SH-SY5Y (cell line): ENCODE measurements at regions not wholly inside any gene's neighbourhood (a gene's known extent, or its start where the extent isn't known, plus 50 kb on each side); places are given as distances from the start of the nearest gene placed in this dataset.

Experiments
- GATA2 ChIP-seq: IDR thresholded peaks from 2 replicates; pipeline ENCODE4 v1.6.1; 2011; ENCODE audit warnings: mild to moderate bottlenecking, low read depth, low read length
- GATA3 ChIP-seq: IDR thresholded peaks from 2 replicates; pipeline ENCODE4 v1.6.1; 2011; ENCODE audit warnings: low read depth, mild to moderate bottlenecking, low read length, moderate library complexity

DNA sequence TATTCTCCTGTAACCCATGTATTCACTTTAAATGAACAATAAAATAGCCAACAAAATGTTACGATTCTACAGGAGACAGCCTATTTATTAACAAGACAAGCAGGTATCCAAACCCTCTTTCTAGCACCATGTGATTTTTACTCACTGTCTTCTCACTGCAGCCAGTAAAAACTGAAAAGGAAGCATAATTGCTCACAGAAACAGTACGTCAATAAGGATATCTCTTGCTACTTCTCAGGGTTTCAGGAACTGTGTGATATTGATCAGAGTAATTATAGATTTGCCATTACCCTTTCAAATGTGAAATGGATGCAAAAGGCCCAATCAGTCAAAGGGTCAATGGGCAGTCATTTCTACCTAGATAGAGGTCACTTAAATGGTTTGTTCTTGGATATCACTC, 1473.8 kb upstream of the DDX18 start:
- TF ChIP-seq GATA2 (no peak), GATA3 (no peak)
